ENCODE measurements at regions not wholly inside any gene's neighbourhood (a gene's known extent, or its start where the extent isn't known, plus 50 kb on each side); places are given as distances from the start of the nearest gene placed in this dataset.
"Not testable (repeated sequence)": the region's sequence is repeated elsewhere in the genome, so short reads cannot be mapped to it uniquely, and the experiment has no call there.

GRCh38 chr13:82076496-82076895 is 1735.6 kb upstream of the SPRY2 start:
- no peak for TF ChIP-seq CTCF (IDR thresholded peaks at IDR 0.05; ENCODE audit: low read depth, low read length, missing control alignments)
- DNase-seq (ENCODE audit: extremely low read depth, low read depth): no peak
- H3K4me3 ChIP-seq (replicated peaks; ENCODE audit: low read depth, low read length): no peak overlapping the region

GRCh38 chr13:82070416-82070815 is 1729.5 kb upstream of the SPRY2 start:
- no peak for TF ChIP-seq CTCF (IDR thresholded peaks at IDR 0.05; ENCODE audit: low read depth, low read length, missing control alignments)
- H3K4me3 ChIP-seq (replicated peaks; ENCODE audit: low read depth, low read length): no peak overlapping the region
- no peak for DNase-seq (ENCODE audit: extremely low read depth, low read depth)

GRCh38 chr13:82062772-82063171 is 1721.8 kb upstream of the SPRY2 start:
- no peak for DNase-seq (ENCODE audit: extremely low read depth, low read depth)
- no peak for TF ChIP-seq CTCF (IDR thresholded peaks at IDR 0.05; ENCODE audit: low read depth, low read length, missing control alignments)

GRCh38 chr13:82058364-82058763 is 1717.4 kb upstream of the SPRY2 start:
- DNase-seq (ENCODE audit: extremely low read depth, low read depth): no peak
- TF ChIP-seq CTCF (IDR thresholded peaks at IDR 0.05; ENCODE audit: low read depth, low read length, missing control alignments): no peak
- H3K4me3 ChIP-seq (replicated peaks; ENCODE audit: low read depth, low read length): no peak overlapping the region

More at GRCh38 chr13:82062772-82063171, 1721.8 kb upstream of the SPRY2 start:
- no peak overlapping the region for H3K4me3 ChIP-seq (replicated peaks; ENCODE audit: low read depth, low read length)

- DNase-seq (ENCODE audit: extremely low read depth, low read depth): not testable (repeated sequence)
Measured at GRCh38 chr13:82045316-82045715, 1704.4 kb upstream of the SPRY2 start.

GRCh38 chr13:82036602-82037001 is 1695.7 kb upstream of the SPRY2 start:
- H3K4me3 ChIP-seq (replicated peaks; ENCODE audit: low read depth, low read length): no peak overlapping the region
- no peak for TF ChIP-seq CTCF (IDR thresholded peaks at IDR 0.05; ENCODE audit: low read depth, low read length, missing control alignments)
- no peak for DNase-seq (ENCODE audit: extremely low read depth, low read depth)

More at GRCh38 chr13:82045316-82045715, 1704.4 kb upstream of the SPRY2 start:
- not testable (repeated sequence) for H3K4me3 ChIP-seq (replicated peaks; ENCODE audit: low read depth, low read length)

GRCh38 chr13:82011355-82011754 is 1670.4 kb upstream of the SPRY2 start:
- TF ChIP-seq CTCF (IDR thresholded peaks at IDR 0.05; ENCODE audit: low read depth, low read length, missing control alignments): no peak
- no peak for DNase-seq (ENCODE audit: extremely low read depth, low read depth)
- H3K4me3 ChIP-seq (replicated peaks; ENCODE audit: low read depth, low read length): no peak overlapping the region
